ENCODE measurements at regions not wholly inside any gene's neighbourhood (a gene's known extent, or its start where the extent isn't known, plus 50 kb on each side); places are given as distances from the start of the nearest gene placed in this dataset.

GRCh38 chr20:39412091-39412490 is 449.9 kb downstream of the DHX35 start:
- H3K79me2 ChIP-seq (ENCODE audit: insufficient read depth, low read length): no peaks in the 10 kb centered on the region
- no peaks in the 10 kb centered on the region for H3K9me2 ChIP-seq (replicated peaks; ENCODE audit: insufficient read depth, low read length)
- H4K20me1 ChIP-seq (ENCODE audit: low read depth, low read length): no peaks in the 10 kb centered on the region
- no peak overlapping the region for H3K27ac ChIP-seq (ENCODE audit: low read depth, low read length)
- H3K4me2 ChIP-seq (ENCODE audit: low read depth, low read length, poor library complexity, severe bottlenecking): no peak overlapping the region
- TF ChIP-seq CTCF (IDR thresholded peaks at IDR 0.05; ENCODE audit: insufficient read depth, low read length, poor library complexity, severe bottlenecking) (no peak), EZH2phosphoT487 (conservative IDR thresholded peaks at IDR 0.05; ENCODE audit: low read length) (no peak)
- H3K4me3 ChIP-seq (ENCODE audit: insufficient read depth, low read length, poor library complexity, severe bottlenecking): no peak overlapping the region
- no peak overlapping the region for H2AFZ ChIP-seq (ENCODE audit: low read depth, low read length, severe bottlenecking)
- H3K36me3 ChIP-seq (ENCODE audit: low read length): no peaks in the 10 kb centered on the region
- no peaks in the 10 kb centered on the region for H3K9me3 ChIP-seq (ENCODE audit: insufficient read depth, low read length)
- no peak overlapping the region for H3K9ac ChIP-seq (ENCODE audit: low read length)
- no peaks in the 10 kb centered on the region for H3F3A ChIP-seq (ENCODE audit: insufficient read depth)
- H3K27me3 ChIP-seq (ENCODE audit: low read length): no peaks in the 10 kb centered on the region

- H3K79me2 ChIP-seq (ENCODE audit: insufficient read depth, low read length): no peaks in the 10 kb centered on the region
- no peaks in the 10 kb centered on the region for H3K36me3 ChIP-seq (ENCODE audit: low read length)
- H3F3A ChIP-seq (ENCODE audit: insufficient read depth): no peaks in the 10 kb centered on the region
- no peaks in the 10 kb centered on the region for H3K27me3 ChIP-seq (ENCODE audit: low read length)
- H3K9ac ChIP-seq (ENCODE audit: low read length): no peak overlapping the region
- H3K4me2 ChIP-seq (ENCODE audit: low read depth, low read length, poor library complexity, severe bottlenecking): no peak overlapping the region
- no peak overlapping the region for H3K4me3 ChIP-seq (ENCODE audit: insufficient read depth, low read length, poor library complexity, severe bottlenecking)
- no peak overlapping the region for H3K27ac ChIP-seq (ENCODE audit: low read depth, low read length)
- peak; percentile 10 for TF ChIP-seq CTCF (IDR thresholded peaks at IDR 0.05; ENCODE audit: insufficient read depth, low read length, poor library complexity, severe bottlenecking)
- TF ChIP-seq EZH2phosphoT487 (conservative IDR thresholded peaks at IDR 0.05; ENCODE audit: low read length): no peak
- H4K20me1 ChIP-seq (ENCODE audit: low read depth, low read length): no peaks in the 10 kb centered on the region
- no peaks in the 10 kb centered on the region for H3K9me2 ChIP-seq (replicated peaks; ENCODE audit: insufficient read depth, low read length)
- H2AFZ ChIP-seq (ENCODE audit: low read depth, low read length, severe bottlenecking): no peak overlapping the region
- H3K9me3 ChIP-seq (ENCODE audit: insufficient read depth, low read length): no peaks in the 10 kb centered on the region
These were observed 437.3 kb downstream of the DHX35 start for GRCh38 chr20:39399463-39399862.

- Histone ChIP-seq H3K9me3 (ENCODE audit: insufficient read depth, low read length) (no peaks in the 10 kb centered on the region), H3K9me2 (replicated peaks; ENCODE audit: insufficient read depth, low read length) (no peaks in the 10 kb centered on the region), H3K9ac (ENCODE audit: low read length) (no peak overlapping the region), H3K4me2 (ENCODE audit: low read depth, low read length, poor library complexity, severe bottlenecking) (no peak overlapping the region), H3K27me3 (ENCODE audit: low read length) (no peaks in the 10 kb centered on the region), H4K20me1 (ENCODE audit: low read depth, low read length) (no peaks in the 10 kb centered on the region), H3F3A (ENCODE audit: insufficient read depth) (no peaks in the 10 kb centered on the region), H3K27ac (ENCODE audit: low read depth, low read length) (no peak overlapping the region), H3K4me3 (ENCODE audit: insufficient read depth, low read length, poor library complexity, severe bottlenecking) (no peak overlapping the region), H2AFZ (ENCODE audit: low read depth, low read length, severe bottlenecking) (no peak overlapping the region), H3K36me3 (ENCODE audit: low read length) (no peaks in the 10 kb centered on the region), H3K79me2 (ENCODE audit: insufficient read depth, low read length) (no peaks in the 10 kb centered on the region)
- no peak for TF ChIP-seq EZH2phosphoT487 (conservative IDR thresholded peaks at IDR 0.05; ENCODE audit: low read length)
- no peak for TF ChIP-seq CTCF (IDR thresholded peaks at IDR 0.05; ENCODE audit: insufficient read depth, low read length, poor library complexity, severe bottlenecking)
These were observed 436.5 kb downstream of the DHX35 start for GRCh38 chr20:39398656-39399055.

Data from SU-DHL-6 (cell line).